ENCODE measurements at regions not wholly inside any gene's neighbourhood (a gene's known extent, or its start where the extent isn't known, plus 50 kb on each side); places are given as distances from the start of the nearest gene placed in this dataset.

GRCh38 chr11:134978388-134979088 lies 566.5 kb upstream of the B3GAT1 start:
- TF ChIP-seq EP300 (IDR thresholded peaks at IDR 0.05): no peak
- no peak for TF ChIP-seq CTCF (IDR thresholded peaks at IDR 0.05)
- no peak for TF ChIP-seq POLR2AphosphoS5 (IDR thresholded peaks at IDR 0.05)
- TF ChIP-seq POLR2A (IDR thresholded peaks at IDR 0.05; ENCODE audit: low read depth): no peak
- 86% methylated on average over 21 of the region's 21 CpGs for WGBS
- peaks cover 0 to 34% (median 0%) of the 10 kb centered on the region in 4 donors for H3K27me3 ChIP-seq
- peak; percentile 53 for DNase-seq (ENCODE audit: extremely low spot score)
- H3K4me1 ChIP-seq: no peaks in the 10 kb centered on the region
- no peaks in the 10 kb centered on the region for H3K36me3 ChIP-seq
- H3K27ac ChIP-seq (replicated peaks in 1 of 4): no peak overlapping the region
- no peak overlapping the region for H3K4me3 ChIP-seq
- no peaks in the 10 kb centered on the region for H3K9me3 ChIP-seq
- intact Hi-C loops (cut with DNase I): no loop called here

- H3K9me3 ChIP-seq: no peaks in the 10 kb centered on the region
- no peaks in the 10 kb centered on the region for H3K4me1 ChIP-seq
- no peak overlapping the region for H3K4me3 ChIP-seq
- DNase-seq (ENCODE audit: extremely low spot score): peak; percentile 86
- TF ChIP-seq EP300 (IDR thresholded peaks at IDR 0.05) (no peak), POLR2A (IDR thresholded peaks at IDR 0.05; ENCODE audit: low read depth) (no peak), CTCF (IDR thresholded peaks at IDR 0.05) (no peak), POLR2AphosphoS5 (IDR thresholded peaks at IDR 0.05) (no peak)
- intact Hi-C loops (cut with DNase I): no loop called here
- H3K27ac ChIP-seq (replicated peaks in 1 of 4): no peak overlapping the region
- peaks cover 0 to 36% (median 0%) of the 10 kb centered on the region in 4 donors for H3K27me3 ChIP-seq
- no peaks in the 10 kb centered on the region for H3K36me3 ChIP-seq
- WGBS: 60% methylated on average over 3 of the region's 7 CpGs
These were observed 564.5 kb upstream of the B3GAT1 start for GRCh38 chr11:134976551-134976950.

GRCh38 chr11:134975866-134976376 lies 563.9 kb upstream of the B3GAT1 start:
- 78% methylated on average over 9 of the region's 9 CpGs for WGBS
- peaks cover 0 to 36% (median 0%) of the 10 kb centered on the region in 4 donors for H3K27me3 ChIP-seq
- H3K4me1 ChIP-seq: no peaks in the 10 kb centered on the region
- DNase-seq (ENCODE audit: extremely low spot score): peak; percentile 37
- H3K9me3 ChIP-seq: no peaks in the 10 kb centered on the region
- TF ChIP-seq CTCF (IDR thresholded peaks at IDR 0.05): no peak
- no peak for TF ChIP-seq EP300 (IDR thresholded peaks at IDR 0.05)
- no peak for TF ChIP-seq POLR2A (IDR thresholded peaks at IDR 0.05; ENCODE audit: low read depth)
- no peak for TF ChIP-seq POLR2AphosphoS5 (IDR thresholded peaks at IDR 0.05)
- intact Hi-C loops (cut with DNase I): no loop called here
- no peaks in the 10 kb centered on the region for H3K36me3 ChIP-seq
- H3K27ac ChIP-seq (replicated peaks in 1 of 4): no peak overlapping the region
- no peak overlapping the region for H3K4me3 ChIP-seq

- TF ChIP-seq CTCF (IDR thresholded peaks at IDR 0.05) (no peak), POLR2A (IDR thresholded peaks at IDR 0.05; ENCODE audit: low read depth) (no peak)
- Histone ChIP-seq H3K4me3 (no peak overlapping the region), H3K9me3 (no peaks in the 10 kb centered on the region), H3K4me1 (no peaks in the 10 kb centered on the region), H3K27ac (replicated peaks in 1 of 4) (no peak overlapping the region), H3K27me3 (peaks cover 0 to 36% (median 0%) of the 10 kb centered on the region in 4 donors), H3K36me3 (no peaks in the 10 kb centered on the region)
- intact Hi-C loops (cut with DNase I): no loop called here
- DNase-seq (ENCODE audit: extremely low spot score): peak; percentile 80
- 85% methylated on average over 5 of the region's 5 CpGs for WGBS
These were observed 561.8 kb upstream of the B3GAT1 start for GRCh38 chr11:134973801-134974200.

Data from esophagus muscularis mucosa (tissue), 4 donors.